CD14-positive monocyte (primary cell): ENCODE measurements at regions not wholly inside any gene's neighbourhood (a gene's known extent, or its start where the extent isn't known, plus 50 kb on each side); places are given as distances from the start of the nearest gene placed in this dataset.

Source experiments
- DNase-seq, 3 donors: peaks; one replicate each; pipeline ENCODE4 v3.0.0-alpha.2; 2011 to 2022
- H2AFZ ChIP-seq: 2 replicates; pipeline ENCODE4 v1.6.0; 2012; ENCODE audit warnings: mild to moderate bottlenecking, low read depth, low read length, inconsistent platforms; ENCODE audit not compliant: insufficient read depth, poor library complexity, severe bottlenecking
- H3K27ac ChIP-seq, 2 donors: 1 replicate in 1 of 2; 2 replicates in 1 of 2; pipeline ENCODE4 v1.5.1; 2012 to 2013; ENCODE audit warnings: low read length in 2 of 2, control low read depth in 1 of 2, inconsistent platforms in 1 of 2, low read depth in 1 of 2, mild to moderate bottlenecking in 1 of 2
- H3K27me3 ChIP-seq, 2 donors: one replicate each; pipeline versions ENCODE4 v1.6.0 to v1.6.1; 2011 to 2013; ENCODE audit warnings: low read length in 2 of 2; ENCODE audit not compliant: control insufficient read depth in 2 of 2, insufficient read depth in 2 of 2
- H3K36me3 ChIP-seq, 2 donors: replicated peaks in 1 of 2; 1 replicate in 1 of 2; 2 replicates in 1 of 2; pipeline versions ENCODE4 v1.5.1 to v1.6.1; 2012 to 2013; ENCODE audit warnings: low read length in 2 of 2, control low read depth in 1 of 2, inconsistent platforms in 1 of 2, mild to moderate bottlenecking in 1 of 2; ENCODE audit not compliant: insufficient read depth in 2 of 2, control insufficient read depth in 1 of 2
- H3K4me1 ChIP-seq, 2 donors: 1 replicate in 1 of 2; 2 replicates in 1 of 2; pipeline versions ENCODE4 v1.5.1 to v1.6.1; 2012 to 2013; ENCODE audit warnings: low read length in 2 of 2, control low read depth in 1 of 2, inconsistent platforms in 1 of 2, mild to moderate bottlenecking in 1 of 2, moderate library complexity in 1 of 2; ENCODE audit not compliant: insufficient read depth in 2 of 2, control insufficient read depth in 1 of 2
- H3K4me2 ChIP-seq: replicated peaks from 2 replicates; pipeline ENCODE3; 2012; ENCODE audit warnings: low read length, moderate library complexity, mild to moderate bottlenecking; ENCODE audit not compliant: poor library complexity, severe bottlenecking; ENCODE audit errors: extremely low read depth
- H3K4me3 ChIP-seq, 3 experiments: fragments of 200-600 bp in 1 of 3; sonication (generic) in 1 of 3; replicated peaks in 1 of 3; 1 replicate in 2 of 3; 2 replicates in 1 of 3; pipeline ENCODE4 v1.5.1; 2011 to 2013; ENCODE audit warnings: low read length in 3 of 3, mild to moderate bottlenecking in 3 of 3, control low read depth in 2 of 3, low read depth in 2 of 3, inconsistent platforms in 1 of 3, moderate library complexity in 1 of 3
- H3K79me2 ChIP-seq: 2 replicates; pipeline ENCODE4 v1.6.0; 2012; ENCODE audit warnings: mild to moderate bottlenecking, control low read depth, inconsistent platforms, low read length, moderate library complexity; ENCODE audit not compliant: insufficient read depth
- H3K9ac ChIP-seq: 2 replicates; pipeline ENCODE4 v1.6.0; 2017; ENCODE audit warnings: low read length, mild to moderate bottlenecking; ENCODE audit not compliant: insufficient read depth, poor library complexity, severe bottlenecking
- H3K9me3 ChIP-seq, 2 donors: replicated peaks in 1 of 2; 1 replicate in 1 of 2; 2 replicates in 1 of 2; pipeline versions ENCODE4 v1.5.1 to v1.6.1; 2012 to 2013; ENCODE audit warnings: low read length in 2 of 2, control low read depth in 1 of 2; ENCODE audit not compliant: control insufficient read depth in 1 of 2, insufficient read depth in 1 of 2
- H4K20me1 ChIP-seq: 2 replicates; pipeline ENCODE4 v1.6.0; 2012; ENCODE audit warnings: mild to moderate bottlenecking, low read length, control low read depth, moderate library complexity; ENCODE audit not compliant: insufficient read depth
- H3K27ac Mint-ChIP-seq, 7 donors: one replicate each; pipeline ENCODE4 v1.8.0; 2020; ENCODE audit warnings: mild to moderate bottlenecking in 7 of 7, mixed read lengths in 7 of 7, moderate library complexity in 6 of 7, inconsistent platforms in 2 of 7
- H3K27me3 Mint-ChIP-seq, 3 donors: one replicate each; pipeline ENCODE4 v1.8.0; 2021 to 2022; ENCODE audit warnings: low read depth in 3 of 3, mild to moderate bottlenecking in 3 of 3, mixed read lengths in 3 of 3, moderate library complexity in 3 of 3, inconsistent platforms in 1 of 3
- H3K36me3 Mint-ChIP-seq, 2 donors: one replicate each; pipeline ENCODE4 v1.8.0; 2020; ENCODE audit warnings: mixed read lengths in 2 of 2, inconsistent platforms in 1 of 2, mild to moderate bottlenecking in 1 of 2
- H3K4me1 Mint-ChIP-seq: one replicate; pipeline ENCODE4 v1.8.0; 2020; ENCODE audit warnings: mild to moderate bottlenecking, mixed read lengths
- H3K4me3 Mint-ChIP-seq, 2 donors: one replicate each; pipeline ENCODE4 v1.8.0; 2020; ENCODE audit warnings: mild to moderate bottlenecking in 2 of 2, mixed read lengths in 2 of 2, moderate library complexity in 1 of 2
- H3K9me3 Mint-ChIP-seq, 7 donors: one replicate each; pipeline ENCODE4 v1.8.0; 2020 to 2022; ENCODE audit warnings: mixed read lengths in 7 of 7, mild to moderate bottlenecking in 6 of 7, moderate library complexity in 6 of 7, inconsistent platforms in 2 of 7
- CTCF ChIP-seq: fragments of 200-600 bp; IDR thresholded peaks from one replicate; pipeline ENCODE4 v1.8.0; 2022; ENCODE audit warnings: antibody characterized with exemption, mild to moderate bottlenecking
- WGBS: methylation state at CpG from one replicate; pipeline ENCODE4 v1.1.5; 2013; ENCODE audit warnings: missing lambda C conversion rate; ENCODE audit not compliant: insufficient coverage; 5-methylcytosine and 5-hydroxymethylcytosine counted together
- intact Hi-C, 2 donors: fragments of 100-400 bp; cut with micrococcal nuclease; formaldehyde crosslinking; loops; one replicate each; pipeline versions ENCODE4 v1.15.0 to v1.15.1; 2023

GRCh38 chr7:121810831-121811672 lies 61.9 kb upstream of the PTPRZ1 start:
- no peaks in the 10 kb centered on the region for H3K36me3 Mint-ChIP-seq
- no peak overlapping the region for H3K4me3 ChIP-seq
- H3K4me3 Mint-ChIP-seq, result no peak overlapping the region
- H2AFZ ChIP-seq, result no peak overlapping the region
- H3K9ac ChIP-seq, result no peak overlapping the region
- no peaks in the 10 kb centered on the region for H3K4me1 ChIP-seq
- no peak overlapping the region for H3K27ac ChIP-seq
- H3K4me1 Mint-ChIP-seq, result no peaks in the 10 kb centered on the region
- DNase-seq, result no peak
- H3K9me3 ChIP-seq, result peaks cover 3 to 24% of the 10 kb centered on the region in 2 donors
- no peaks in the 10 kb centered on the region for H3K79me2 ChIP-seq
- H3K9me3 Mint-ChIP-seq, result peaks cover 2 to 12% (median 5%) of the 10 kb centered on the region in 7 donors
- H3K36me3 ChIP-seq, result no peaks in the 10 kb centered on the region
- no peak for TF ChIP-seq CTCF
- H3K27ac Mint-ChIP-seq, result no peak overlapping the region
- H3K27me3 Mint-ChIP-seq, result peaks cover 0 to 1% (median 1%) of the 10 kb centered on the region in 3 donors
- no peak overlapping the region for H3K4me2 ChIP-seq
- H4K20me1 ChIP-seq, result no peaks in the 10 kb centered on the region
- intact Hi-C loops, result no loop called here
- 63% methylated on average over 3 of the region's 5 CpGs for WGBS
- H3K27me3 ChIP-seq, result no peaks in the 10 kb centered on the region

- Histone ChIP-seq H3K9me3 (peaks cover 3 to 16% of the 10 kb centered on the region in 2 donors), H3K79me2 (no peaks in the 10 kb centered on the region), H4K20me1 (no peaks in the 10 kb centered on the region), H2AFZ (no peak overlapping the region), H3K36me3 (no peaks in the 10 kb centered on the region), H3K9ac (no peak overlapping the region), H3K27me3 (no peaks in the 10 kb centered on the region), H3K4me2 (no peak overlapping the region), H3K27ac (no peak overlapping the region), H3K4me3 (no peak overlapping the region), H3K4me1 (no peaks in the 10 kb centered on the region)
- H3K4me1 Mint-ChIP-seq, result no peaks in the 10 kb centered on the region
- no peak for DNase-seq
- TF ChIP-seq CTCF, result no peak
- WGBS, result no CpG with 5 or more reads among the region's 1 CpG
- H3K27ac Mint-ChIP-seq, result no peak overlapping the region
- H3K9me3 Mint-ChIP-seq, result peaks cover 0 to 8% (median 3%) of the 10 kb centered on the region in 7 donors
- intact Hi-C loops, result no loop called here
- no peaks in the 10 kb centered on the region for H3K36me3 Mint-ChIP-seq
- peaks cover 0 to 3% (median 1%) of the 10 kb centered on the region in 3 donors for H3K27me3 Mint-ChIP-seq
- no peak overlapping the region for H3K4me3 Mint-ChIP-seq
Observed at GRCh38 chr7:121807078-121807477, 65.9 kb upstream of the PTPRZ1 start.
